Esophagus squamous epithelium (tissue), 4 donors: ENCODE measurements at regions not wholly inside any gene's neighbourhood (a gene's known extent, or its start where the extent isn't known, plus 50 kb on each side); places are given as distances from the start of the nearest gene placed in this dataset.

ENCODE experiments used
- POLR2A ChIP-seq, 4 donors: fragments of 450-650 bp; IDR thresholded peaks; one replicate each; pipeline ENCODE4 v1.6.1; 2017; ENCODE audit warnings: antibody characterized with exemption in 4 of 4, mild to moderate bottlenecking in 4 of 4, moderate library complexity in 3 of 4
- TF ChIP-seq, protein P1 (sequence below), 6 experiments: fragments of 450-650 bp in 4 of 6; fragments of 200-600 bp in 2 of 6; sonication (generic) in 2 of 6; IDR thresholded peaks; one replicate each; pipeline ENCODE4 v1.5.1; 2016 to 2019; ENCODE audit warnings: antibody characterized with exemption in 6 of 6, mild to moderate bottlenecking in 4 of 6, moderate library complexity in 4 of 6

GRCh38 chrX:148281920-148282319 is 218.5 kb upstream of the AFF2 start:
- TF ChIP-seq, protein P1, sequence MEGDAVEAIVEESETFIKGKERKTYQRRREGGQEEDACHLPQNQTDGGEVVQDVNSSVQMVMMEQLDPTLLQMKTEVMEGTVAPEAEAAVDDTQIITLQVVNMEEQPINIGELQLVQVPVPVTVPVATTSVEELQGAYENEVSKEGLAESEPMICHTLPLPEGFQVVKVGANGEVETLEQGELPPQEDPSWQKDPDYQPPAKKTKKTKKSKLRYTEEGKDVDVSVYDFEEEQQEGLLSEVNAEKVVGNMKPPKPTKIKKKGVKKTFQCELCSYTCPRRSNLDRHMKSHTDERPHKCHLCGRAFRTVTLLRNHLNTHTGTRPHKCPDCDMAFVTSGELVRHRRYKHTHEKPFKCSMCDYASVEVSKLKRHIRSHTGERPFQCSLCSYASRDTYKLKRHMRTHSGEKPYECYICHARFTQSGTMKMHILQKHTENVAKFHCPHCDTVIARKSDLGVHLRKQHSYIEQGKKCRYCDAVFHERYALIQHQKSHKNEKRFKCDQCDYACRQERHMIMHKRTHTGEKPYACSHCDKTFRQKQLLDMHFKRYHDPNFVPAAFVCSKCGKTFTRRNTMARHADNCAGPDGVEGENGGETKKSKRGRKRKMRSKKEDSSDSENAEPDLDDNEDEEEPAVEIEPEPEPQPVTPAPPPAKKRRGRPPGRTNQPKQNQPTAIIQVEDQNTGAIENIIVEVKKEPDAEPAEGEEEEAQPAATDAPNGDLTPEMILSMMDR (IDR thresholded peaks at IDR 0.05): no peak
- no peak for TF ChIP-seq POLR2A (IDR thresholded peaks at IDR 0.05)
